Astrocyte of the hippocampus (primary cell): ENCODE measurements at regions not wholly inside any gene's neighbourhood (a gene's known extent, or its start where the extent isn't known, plus 50 kb on each side); places are given as distances from the start of the nearest gene placed in this dataset.
"Not testable (repeated sequence)": the region's sequence is repeated elsewhere in the genome, so short reads cannot be mapped to it uniquely, and the experiment has no call there.

Experiments
- DNase-seq: peaks from one replicate; pipeline ENCODE4 v3.0.0; 2011; ENCODE audit warnings: low read depth, low spot score

DNA sequence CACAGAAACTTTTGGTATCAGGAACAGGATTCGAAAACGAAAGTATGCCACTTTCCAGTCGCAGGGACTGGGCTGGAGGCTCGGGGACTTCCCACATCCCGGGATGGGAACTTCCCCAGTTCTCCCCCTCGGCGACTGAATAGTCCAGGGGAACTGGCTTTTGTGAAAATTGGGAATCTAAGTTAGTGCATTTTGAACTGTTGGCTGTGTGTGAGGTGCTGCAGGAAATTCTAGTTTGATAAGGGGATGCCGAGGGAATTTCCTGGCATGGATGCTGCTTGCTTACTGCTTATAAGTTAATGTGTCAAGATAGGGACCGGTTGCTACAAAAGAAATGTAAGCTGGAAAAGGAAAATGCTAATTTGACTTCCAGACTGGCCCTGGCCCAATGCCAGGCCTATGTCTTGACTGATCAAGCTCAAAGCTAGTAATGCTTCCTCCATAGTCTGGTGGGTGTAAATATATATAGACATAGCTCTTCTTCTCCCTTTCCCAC is 73.4 kb upstream of the EIF5 start:
- DNase-seq = peak; percentile 56

DNA sequence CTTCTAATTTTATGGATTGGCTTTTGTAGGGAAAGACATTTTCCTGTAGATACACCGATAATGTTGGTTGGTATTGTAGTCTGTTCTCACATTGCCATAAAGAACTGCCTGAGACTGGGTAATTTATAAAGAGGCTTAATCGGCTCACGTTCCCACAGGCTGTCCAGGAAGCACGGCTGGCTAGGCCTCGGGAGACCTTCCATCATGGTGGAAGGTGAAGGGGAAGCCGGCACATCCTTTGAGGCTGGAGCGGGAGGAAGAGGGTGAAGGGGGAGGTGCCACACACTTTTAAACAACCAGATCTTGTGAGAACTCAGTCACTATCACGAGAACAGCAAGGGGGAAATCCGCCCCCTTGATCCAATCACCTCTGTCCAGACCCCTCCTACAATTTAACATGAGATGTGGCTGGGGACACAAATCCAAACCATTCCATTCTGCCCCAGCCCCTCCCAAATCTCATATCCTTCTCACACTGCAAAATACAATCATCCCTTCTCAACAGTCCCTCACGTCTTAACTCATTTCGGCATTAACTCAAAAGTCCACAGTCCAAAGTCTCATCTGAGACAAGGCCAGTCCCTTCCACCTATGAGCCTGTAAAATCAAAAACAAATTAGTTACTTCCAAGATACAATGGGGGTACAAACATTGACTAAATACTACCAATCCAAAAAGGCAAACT is 66.7 kb upstream of the EIF5 start:
- no peak for DNase-seq

DNA sequence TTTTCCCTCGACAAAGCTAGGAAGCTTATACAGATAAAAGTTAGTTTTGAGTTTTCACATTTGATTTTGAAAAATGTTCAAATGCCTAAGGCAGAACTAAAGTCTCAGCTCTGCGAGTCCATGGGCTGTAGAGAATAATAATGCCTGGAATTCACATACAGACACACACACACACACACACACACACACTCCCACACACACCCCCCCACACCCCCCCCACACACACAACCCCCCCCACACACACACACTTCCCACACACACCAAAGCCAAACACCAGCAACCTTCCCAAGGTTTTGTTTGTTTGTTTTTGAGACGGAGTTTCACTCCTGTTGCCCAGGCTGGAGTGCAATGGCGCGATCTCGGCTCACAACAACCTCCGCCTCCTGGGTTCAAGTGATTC is 62.8 kb upstream of the EIF5 start:
- no peak for DNase-seq

DNA sequence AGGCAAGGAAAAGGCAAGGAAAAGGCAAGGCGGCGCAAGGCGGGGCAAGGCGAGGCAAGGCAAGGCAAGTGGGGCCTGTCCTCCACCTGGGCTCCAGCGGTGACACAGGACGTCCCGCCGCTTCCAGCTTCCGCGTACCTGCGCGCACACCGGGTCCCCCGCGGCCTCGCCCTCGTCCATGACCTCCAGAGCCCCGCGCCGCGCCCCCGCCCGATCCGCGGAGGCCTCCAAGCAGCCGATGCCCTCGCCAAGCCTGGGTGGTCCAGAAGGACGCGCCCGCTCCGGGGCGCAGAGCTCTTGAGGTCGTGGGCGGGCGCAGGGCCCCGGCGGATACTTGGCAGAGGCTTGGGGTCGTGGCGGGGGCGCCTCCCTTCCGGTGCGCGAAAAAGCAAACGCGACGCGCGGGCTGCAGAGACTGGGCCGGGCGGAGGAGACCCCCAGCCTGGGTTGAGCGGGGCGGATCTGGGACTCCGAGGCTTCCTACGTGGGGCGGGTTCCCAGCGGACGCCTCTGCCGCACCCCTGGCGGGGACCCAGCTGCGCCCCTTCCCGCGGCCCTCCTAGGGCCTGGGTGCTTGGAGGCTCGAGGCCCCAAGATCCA is 60.8 kb upstream of the EIF5 start:
- no peak for DNase-seq

DNA sequence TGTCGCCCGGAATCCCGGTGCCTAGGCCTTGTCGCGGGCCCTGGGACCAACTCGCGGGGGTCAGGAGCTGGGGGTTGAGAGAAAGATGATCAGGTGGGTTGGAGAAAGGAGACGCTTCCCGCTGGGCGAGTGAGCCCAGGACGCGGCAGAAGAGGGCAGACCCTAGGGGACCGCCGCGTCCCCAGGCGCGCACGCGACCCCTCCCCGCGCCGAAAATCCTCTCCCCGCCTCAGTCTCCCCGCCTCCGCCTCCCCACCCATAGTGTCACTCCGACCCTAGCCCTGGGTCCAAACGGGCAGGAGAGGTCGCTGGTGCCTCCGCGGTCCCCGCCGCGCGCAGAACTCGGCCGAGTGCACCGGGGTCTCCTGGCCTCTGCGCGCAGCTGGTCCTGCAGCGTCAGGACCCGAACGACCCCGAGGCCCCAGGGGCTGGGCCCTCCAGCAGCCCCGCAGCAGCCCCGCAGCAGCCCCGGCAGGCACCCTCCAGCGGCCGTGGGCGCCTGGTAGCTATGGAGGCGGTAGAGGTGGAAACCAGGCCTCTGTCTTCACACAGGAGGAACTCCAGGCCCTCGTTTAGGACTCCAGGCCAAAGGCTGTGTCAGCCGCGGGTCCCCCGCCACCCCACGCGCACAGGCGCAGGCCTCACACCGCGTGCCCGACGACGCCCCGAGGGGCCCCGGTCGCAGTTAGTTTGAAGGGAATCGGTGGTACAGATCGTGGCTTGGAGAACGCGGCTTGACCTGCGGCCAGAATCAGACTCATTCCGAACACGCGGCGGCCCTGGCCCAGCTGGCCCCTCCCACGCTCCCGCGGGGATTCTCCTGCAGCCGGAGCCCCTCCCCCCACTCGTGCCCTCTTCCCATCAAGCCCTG is 60.1 kb upstream of the EIF5 start:
- DNase-seq = no peak

DNA sequence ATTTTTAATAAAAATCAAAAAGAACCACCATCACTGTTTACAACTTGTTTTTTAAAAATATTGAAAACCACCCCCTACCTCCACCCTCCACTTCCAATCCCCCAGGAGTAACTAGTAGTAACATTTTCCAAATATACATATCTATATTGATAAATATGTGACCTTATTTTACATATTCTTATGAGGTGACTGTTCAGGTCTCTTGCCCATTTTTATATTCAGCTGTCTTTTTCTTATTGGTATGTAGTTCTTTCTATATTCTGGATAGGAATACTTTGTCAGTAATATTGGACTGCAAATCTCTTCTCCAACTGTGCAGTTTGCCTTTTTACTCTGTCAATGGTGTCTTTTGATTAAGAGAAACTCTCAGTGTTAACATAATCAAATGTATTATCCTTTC is 59.0 kb upstream of the EIF5 start:
- DNase-seq = no peak

DNA sequence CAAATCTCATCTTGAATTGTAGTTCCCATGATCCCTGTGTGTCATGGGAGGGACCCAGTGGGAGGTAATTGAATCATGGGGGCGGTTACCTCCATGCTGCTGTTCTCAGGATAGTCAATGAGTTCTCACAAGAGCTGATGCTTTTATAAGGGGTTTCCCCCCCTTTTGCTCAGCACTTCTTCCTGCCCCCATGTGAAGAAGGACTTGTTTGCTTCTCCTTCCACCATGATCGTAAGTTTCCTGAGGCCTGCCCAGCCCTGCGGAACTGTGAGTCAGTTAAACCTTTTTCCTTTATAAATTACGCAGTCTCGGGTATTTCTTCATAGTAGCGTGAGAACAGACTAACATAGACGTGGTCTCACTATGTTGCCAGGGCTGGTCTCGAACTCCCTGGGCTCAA is 56.1 kb upstream of the EIF5 start:
- DNase-seq = no peak

DNA sequence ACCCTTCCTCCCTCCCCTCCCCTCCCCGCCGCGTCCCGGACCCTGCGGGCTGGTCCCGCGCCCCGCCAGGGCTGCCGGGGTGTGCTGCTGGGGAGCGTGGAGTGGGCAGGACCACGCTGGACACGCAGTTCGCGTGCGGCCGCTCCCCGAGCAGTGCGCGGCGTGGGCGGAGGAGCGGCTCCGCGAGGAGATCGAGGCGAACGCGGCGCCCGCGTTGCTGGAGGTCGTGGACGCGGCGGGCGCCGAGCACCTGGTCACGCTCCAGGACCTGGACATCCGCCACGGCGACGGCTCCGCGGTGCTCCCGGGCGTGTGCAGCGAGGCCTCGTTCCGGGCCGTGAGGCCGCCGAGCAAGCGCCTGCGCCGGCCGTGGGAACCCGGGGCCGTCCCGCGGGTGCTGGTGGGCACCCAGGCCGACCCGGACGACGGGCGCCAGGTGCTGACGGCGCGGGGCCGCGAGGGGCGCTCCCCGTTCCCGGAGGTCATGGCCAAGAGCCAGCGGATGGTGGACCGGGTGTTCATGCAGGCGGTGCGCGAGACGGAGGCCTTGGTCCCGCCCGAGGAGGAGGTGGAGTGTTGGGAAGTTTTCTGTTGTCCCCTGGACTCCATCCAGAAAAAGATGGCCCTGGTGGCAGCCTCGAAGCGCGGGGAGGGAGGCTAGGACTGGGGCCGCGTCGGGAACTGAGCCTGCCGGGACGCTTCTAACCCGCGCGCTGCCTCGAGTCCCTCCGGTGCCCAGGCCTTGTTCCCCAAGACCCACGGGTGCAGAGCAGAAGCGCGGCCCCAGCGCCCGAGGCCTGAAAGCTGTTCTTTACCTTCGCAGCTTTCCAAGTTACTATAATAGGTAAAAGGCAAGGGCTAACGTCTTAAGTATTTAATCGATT is 54.7 kb upstream of the EIF5 start:
- DNase-seq = no peak

DNA sequence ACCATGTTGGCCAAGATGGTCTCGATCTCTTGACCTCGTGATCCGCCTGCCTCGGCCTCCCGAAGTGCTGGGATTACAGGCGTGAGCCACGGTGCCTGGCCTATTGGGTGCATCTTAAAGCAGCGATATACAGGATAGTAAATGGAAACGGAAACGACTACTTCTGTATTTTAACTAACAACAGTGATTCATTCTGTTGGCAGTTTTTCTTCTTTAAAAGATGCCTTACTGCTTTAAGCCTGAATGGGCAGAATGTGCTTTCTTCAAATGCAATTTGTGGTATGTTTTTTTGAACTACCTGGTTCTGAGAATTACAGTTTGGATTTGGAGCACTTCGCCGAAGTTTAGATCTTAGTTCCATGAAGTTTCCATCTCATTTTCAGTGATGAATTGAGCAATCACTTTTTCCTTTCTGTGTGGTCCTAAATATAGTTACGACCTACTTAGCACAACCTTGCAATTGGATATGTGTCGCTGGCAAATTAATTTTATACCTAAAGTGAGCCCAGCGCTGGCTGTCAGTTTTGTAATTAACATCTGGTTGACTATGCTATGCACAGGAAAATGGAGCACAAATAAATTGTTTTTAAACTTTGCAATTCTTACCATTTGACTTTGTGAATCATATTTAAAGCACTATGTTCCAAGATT is 53.6 kb upstream of the EIF5 start:
- DNase-seq = no peak

DNA sequence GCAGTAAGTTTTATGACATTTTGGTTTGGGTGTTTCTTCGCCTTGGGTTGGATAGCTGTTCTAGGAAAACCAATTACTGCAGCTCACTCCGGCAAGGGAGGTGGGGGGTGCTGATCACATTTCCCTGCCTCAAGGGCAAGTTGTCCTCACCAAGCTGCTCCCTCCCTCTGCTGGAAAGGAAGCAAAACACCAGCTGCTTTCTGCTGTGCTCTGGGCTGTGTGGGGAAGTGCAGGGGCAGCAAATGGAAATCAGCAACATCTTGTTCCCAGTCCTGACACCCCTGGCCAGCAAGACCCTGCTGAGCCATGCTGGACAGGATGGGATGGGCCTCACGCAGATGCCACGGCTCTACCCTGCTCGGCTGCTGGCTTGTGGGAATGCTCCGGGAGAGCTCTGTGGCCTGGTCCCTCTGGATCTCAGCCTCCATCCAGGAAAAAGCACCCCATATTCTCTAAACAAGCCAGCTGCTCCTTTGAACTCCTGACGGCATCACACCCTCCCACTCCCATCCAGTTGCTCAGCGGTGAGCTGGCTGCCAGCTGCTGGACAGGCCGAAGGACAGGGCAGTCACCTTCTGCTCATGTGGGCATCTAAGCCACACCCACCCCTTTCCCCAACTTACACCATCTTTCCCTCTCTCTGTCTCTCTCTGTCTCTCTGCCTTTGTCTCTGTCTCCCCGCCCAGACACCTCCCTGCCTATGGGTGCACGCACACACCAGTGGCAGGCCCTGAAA is 52.4 kb upstream of the EIF5 start:
- DNase-seq = peak; percentile 49

DNA sequence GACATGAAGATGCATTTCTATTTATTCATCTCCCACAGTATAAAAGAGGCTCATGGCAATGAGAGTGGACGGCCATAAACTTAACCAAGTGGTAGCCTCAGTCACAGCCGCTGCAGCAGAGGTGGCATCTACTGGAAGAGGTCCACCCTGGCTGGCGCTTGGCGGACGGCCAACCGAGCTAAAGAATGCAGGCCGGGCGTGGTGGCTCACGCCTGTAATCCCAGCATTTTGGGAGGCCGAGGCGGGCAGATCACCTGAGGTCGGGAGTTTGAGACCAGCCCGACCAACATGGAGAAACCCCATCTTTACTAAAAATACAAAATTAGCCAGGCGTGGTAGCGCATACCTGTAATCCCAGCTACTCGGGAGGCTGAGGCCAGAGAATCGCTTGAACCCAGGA is 51.7 kb upstream of the EIF5 start:
- DNase-seq = not testable (repeated sequence)

DNA sequence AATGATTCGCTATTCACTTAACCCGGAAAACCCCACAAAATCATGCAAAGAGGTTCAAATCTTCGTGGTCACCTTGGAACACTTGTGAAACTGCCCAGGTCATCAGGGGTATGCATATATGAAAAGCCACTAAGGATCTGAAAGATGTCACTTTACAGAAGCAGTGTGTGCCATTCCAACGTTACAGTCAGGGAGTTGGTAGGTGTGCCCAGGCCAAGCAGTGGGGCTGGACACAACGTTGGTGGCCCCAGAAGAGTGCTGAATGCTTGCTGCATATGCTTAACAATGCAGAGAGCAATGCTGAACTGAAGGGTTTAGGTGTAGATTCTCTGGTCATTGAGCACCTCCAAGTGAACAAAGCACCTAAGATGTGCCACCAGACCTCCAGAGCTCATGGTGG is 51.1 kb upstream of the EIF5 start:
- no peak for DNase-seq

DNA sequence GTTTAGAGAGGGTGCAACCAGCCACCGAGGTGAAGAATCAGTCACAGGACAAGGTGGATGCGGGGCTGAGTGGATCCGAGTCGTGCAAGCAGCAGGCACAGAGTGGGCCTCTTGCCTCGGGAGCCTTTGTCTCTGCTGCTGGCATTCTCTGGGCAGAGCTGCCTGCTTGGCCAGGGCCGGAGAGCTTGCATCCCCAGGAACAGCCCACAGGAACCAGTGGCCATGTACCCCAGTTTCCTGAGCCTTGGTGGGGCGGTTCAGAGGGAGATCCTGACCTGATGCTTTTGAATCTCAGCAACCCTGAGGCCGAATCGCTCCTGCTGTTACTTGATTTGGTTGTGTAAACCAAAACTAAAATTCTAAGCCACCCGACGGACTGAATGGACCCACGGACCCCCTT is 50.1 kb upstream of the EIF5 start:
- DNase-seq = no peak
